Coronary artery (tissue), 2 donors: ENCODE measurements at regions not wholly inside any gene's neighbourhood (a gene's known extent, or its start where the extent isn't known, plus 50 kb on each side); places are given as distances from the start of the nearest gene placed in this dataset.

Experiments used
- DNase-seq: peaks from one replicate; pipeline ENCODE4 v3.0.0-alpha.2; 2017; ENCODE audit warnings: low spot score
- H3K27ac ChIP-seq, 2 donors: fragments of 200-600 bp; sonication (generic); one replicate each; pipeline ENCODE4 v1.5.1; 2016 to 2019
- H3K4me3 ChIP-seq: fragments of 200-600 bp; sonication (generic); 2 replicates; pipeline ENCODE4 v1.5.1; 2016; ENCODE audit warnings: mild to moderate bottlenecking, moderate library complexity
- CTCF ChIP-seq: fragments of 200-600 bp; sonication (generic); IDR thresholded peaks from one replicate; pipeline ENCODE4 v1.5.1; 2019; ENCODE audit warnings: antibody characterized with exemption

- no peak for DNase-seq
- no peak overlapping the region for H3K4me3 ChIP-seq
- no peak for TF ChIP-seq CTCF
- H3K27ac ChIP-seq, result no peak overlapping the region
Observed at GRCh38 chr2:201977651-201978050, 56.0 kb upstream of the FZD7 start.

GRCh38 chr2:201978333-201978732, 55.3 kb upstream of the FZD7 start:
- no peak for TF ChIP-seq CTCF
- H3K4me3 ChIP-seq, result no peak overlapping the region
- H3K27ac ChIP-seq, result no peak overlapping the region
- no peak for DNase-seq

GRCh38 chr2:201978986-201979385, 54.7 kb upstream of the FZD7 start:
- no peak overlapping the region for H3K27ac ChIP-seq
- no peak overlapping the region for H3K4me3 ChIP-seq
- no peak for TF ChIP-seq CTCF
- DNase-seq, result no peak

- Histone ChIP-seq H3K4me3 (no peak overlapping the region), H3K27ac (no peak overlapping the region)
- DNase-seq, result no peak
- no peak for TF ChIP-seq CTCF
Observed at GRCh38 chr2:201980389-201980821, 53.2 kb upstream of the FZD7 start.

GRCh38 chr2:201980946-201981345, 52.7 kb upstream of the FZD7 start:
- no peak for DNase-seq
- Histone ChIP-seq H3K4me3 (no peak overlapping the region), H3K27ac (no peak overlapping the region)
- TF ChIP-seq CTCF, result no peak

GRCh38 chr2:201983174-201983573, 50.5 kb upstream of the FZD7 start:
- no peak for TF ChIP-seq CTCF
- no peak overlapping the region for H3K27ac ChIP-seq
- H3K4me3 ChIP-seq, result no peak overlapping the region
- no peak for DNase-seq

GRCh38 chr2:201983800-201984199, 49.9 kb upstream of the FZD7 start:
- no peak for TF ChIP-seq CTCF
- no peak for DNase-seq

More at GRCh38 chr2:201983800-201984199, 49.9 kb upstream of the FZD7 start:
- H3K27ac ChIP-seq, result no peak overlapping the region
- H3K4me3 ChIP-seq, result no peak overlapping the region
